GM18507 (cell line): ENCODE measurements at regions not wholly inside any gene's neighbourhood (a gene's known extent, or its start where the extent isn't known, plus 50 kb on each side); places are given as distances from the start of the nearest gene placed in this dataset.
"Not testable (repeated sequence)": the region's sequence is repeated elsewhere in the genome, so short reads cannot be mapped to it uniquely, and the experiment has no call there.

Experiments used
- DNase-seq: peaks from one replicate; pipeline ENCODE4 v3.0.0; 2011; ENCODE audit warnings: low read depth; ENCODE audit not compliant: insufficient read length; ENCODE audit errors: extremely low spot score
- FAIRE-seq: peaks from 2 replicates; lab custom pipeline; 2011; peaks lifted over from hg19 to GRCh38; lab: Jason Lieb, UNC

DNA sequence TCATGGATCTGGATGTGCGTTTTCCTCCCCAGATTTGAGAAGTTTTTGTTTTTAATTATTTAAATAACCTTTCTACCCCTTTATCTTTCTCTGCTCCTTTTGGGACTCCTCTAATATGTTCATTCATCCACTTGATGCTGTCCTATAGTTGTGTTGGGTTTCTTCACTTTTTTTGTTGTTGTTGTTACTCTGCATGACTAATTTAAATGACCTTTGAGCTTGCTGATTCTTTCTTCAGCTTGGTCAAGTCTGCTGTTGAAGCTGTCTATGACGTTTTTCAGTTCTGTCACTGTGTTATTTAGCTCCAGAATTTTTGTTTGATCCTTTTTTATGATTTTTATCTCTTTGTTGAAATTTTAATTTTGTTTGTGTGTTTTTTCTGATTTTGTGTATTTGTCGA lies 463.6 kb upstream of the ALCAM start:
- FAIRE-seq, result no peak
- DNase-seq, result no peak

DNA sequence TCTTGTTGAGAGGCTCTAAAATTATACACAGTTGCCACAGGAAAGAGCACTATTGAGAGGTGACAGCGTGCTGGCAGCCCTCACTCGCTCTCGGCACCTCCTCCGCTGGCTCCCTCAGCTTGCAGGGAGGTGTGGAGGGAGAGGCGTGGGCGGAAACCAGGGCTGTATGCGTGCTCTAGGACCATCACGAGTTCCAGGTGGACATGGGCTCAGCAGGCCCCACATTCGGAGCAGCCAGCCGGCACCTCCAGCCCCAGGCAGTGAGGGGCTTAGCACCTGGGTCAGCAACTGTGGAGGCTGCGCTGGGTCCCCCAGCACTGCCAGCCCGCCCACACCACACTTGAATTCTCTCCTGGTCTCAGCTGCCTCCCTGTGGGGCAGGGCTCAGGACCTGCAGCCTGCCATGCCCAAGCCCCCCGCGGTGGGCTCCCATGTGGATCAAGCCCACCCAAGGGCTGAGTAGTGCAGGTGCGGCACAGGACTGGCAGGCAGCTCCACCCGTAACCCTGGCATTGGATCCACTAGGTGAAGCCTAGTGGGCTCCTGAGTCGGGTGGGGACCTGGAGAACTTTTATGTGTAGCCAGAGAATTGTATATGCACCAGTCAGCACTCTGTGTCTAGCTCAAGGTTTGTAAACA lies 460.6 kb upstream of the ALCAM start:
- no peak for FAIRE-seq
- no peak for DNase-seq

DNA sequence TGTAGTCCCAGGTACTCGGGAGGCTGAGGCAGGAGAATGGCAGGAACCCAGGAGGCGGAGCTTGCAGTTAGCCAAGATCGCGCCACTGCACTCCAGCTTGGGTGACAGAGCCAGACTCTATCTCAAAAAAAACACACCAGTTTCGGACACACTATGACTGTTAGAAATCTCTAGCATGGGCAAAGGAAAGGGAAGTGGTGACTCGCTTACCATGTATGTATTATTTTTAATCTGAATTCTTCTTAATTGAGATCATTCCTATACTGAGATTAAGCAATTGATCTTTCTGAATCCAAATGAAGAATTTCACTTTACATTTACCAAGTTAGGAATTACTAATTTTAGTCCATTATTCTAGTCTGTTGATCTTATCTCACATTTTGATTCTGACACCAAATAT lies 459.2 kb upstream of the ALCAM start:
- FAIRE-seq, result no peak
- DNase-seq, result no peak

DNA sequence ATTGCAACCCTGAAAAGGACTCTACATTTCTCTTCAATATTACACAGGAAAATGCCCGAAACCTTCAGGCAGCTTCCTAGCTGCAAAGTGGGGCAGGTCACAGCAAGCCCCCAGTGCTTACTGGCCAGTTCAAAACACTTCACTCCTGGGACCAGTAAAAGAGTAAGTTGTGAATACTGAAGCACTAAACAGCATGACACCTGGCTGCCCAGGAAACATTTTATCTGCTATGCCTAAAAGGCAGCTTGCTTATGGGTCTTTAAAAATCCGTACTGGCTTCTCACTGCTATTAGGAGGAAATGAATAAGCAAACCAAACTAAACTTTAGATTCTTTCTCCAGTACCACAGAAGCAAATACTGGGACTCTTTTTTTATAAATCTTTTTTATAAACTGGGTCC lies 457.9 kb upstream of the ALCAM start:
- DNase-seq, result no peak
- FAIRE-seq, result no peak

DNA sequence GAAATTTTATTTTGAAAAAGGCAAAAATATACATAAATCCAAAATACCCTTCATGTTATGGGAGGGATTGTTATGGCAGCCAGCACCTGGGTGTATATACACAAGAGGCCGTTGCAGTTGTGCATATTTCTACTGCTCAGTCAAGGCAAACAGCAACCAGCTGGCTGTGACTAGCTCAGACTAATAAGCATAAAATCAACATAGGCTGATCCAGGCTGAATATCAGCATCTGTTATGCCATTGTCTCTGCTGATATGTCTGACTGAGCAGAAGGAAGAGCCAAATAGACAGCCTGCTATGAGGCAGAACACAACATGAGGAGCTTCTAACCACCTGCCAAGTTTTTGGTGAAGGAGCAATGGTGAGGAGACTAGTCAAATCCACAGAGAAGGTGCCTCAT lies 457.5 kb upstream of the ALCAM start:
- DNase-seq, result no peak
- no peak for FAIRE-seq

GRCh38 chr3:104909721-104910120 lies 457.0 kb upstream of the ALCAM start:
- FAIRE-seq (no peak), DNase-seq (no peak)

GRCh38 chr3:104911376-104911775 lies 455.3 kb upstream of the ALCAM start:
- FAIRE-seq, result no peak
- DNase-seq, result no peak

GRCh38 chr3:104916971-104917370 lies 449.7 kb upstream of the ALCAM start:
- FAIRE-seq (no peak), DNase-seq (no peak)

DNA sequence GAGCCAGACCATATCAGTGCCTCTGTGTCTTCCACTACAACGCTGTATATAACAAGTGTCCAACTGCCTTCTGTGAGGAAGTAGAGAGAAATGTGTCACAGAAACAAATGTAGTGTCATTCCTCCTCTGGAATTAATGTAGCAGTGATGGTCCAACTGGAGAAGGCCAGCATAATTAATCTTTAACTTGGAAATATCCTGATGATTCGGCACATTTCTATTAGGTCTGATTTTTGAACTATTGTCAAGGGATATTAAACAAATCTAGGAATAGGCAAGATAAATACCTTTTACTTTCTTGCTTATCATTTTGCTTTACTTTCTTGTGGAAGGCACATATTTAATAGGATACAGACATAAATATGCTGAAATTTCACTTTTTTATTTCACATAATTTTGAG lies 446.2 kb upstream of the ALCAM start:
- DNase-seq (no peak), FAIRE-seq (no peak)

- DNase-seq, result no peak
- FAIRE-seq, result no peak
Measured at GRCh38 chr3:104933972-104934371, 432.7 kb upstream of the ALCAM start.

DNA sequence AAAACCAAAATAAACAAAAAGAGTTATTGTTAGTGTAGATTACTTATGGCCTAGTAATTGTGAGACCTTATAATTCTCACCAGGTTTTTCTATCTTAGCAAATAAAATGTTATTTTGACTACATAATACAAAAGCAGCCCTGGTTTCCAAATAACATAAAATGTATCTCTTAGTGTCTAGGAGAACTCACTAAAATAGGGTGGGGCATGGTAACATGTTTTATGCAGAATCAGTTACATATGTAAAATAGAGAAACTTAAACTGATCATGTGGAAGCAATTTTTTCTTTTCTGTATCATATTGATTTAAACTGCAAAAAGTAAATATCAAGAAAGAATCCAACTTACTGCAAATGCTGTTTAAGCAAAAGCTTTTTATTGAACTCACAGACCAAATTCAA lies 431.1 kb upstream of the ALCAM start:
- FAIRE-seq (no peak), DNase-seq (no peak)

GRCh38 chr3:104939196-104939595 lies 427.5 kb upstream of the ALCAM start:
- FAIRE-seq (no peak), DNase-seq (no peak)

DNA sequence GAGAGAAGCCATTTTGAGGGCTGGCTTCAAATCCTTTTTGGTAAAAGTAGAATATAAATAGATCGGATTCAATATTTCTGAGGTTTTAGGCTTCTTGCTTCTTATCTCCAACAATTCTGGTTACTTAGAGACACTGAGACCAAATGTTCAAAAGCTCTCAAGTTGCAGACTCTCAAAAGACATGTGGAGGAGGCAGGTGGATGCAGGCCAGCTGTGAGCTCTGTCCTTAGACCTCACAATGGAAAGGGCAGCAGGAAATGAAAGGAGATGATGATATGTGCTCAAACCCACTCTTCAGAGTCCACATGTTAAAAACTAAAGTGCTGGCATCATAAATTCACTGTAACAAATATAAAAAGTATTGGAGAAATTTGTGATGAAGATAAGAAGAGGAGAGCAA lies 424.9 kb upstream of the ALCAM start:
- DNase-seq (no peak), FAIRE-seq (no peak)

GRCh38 chr3:104943974-104944373 lies 422.7 kb upstream of the ALCAM start:
- FAIRE-seq (no peak), DNase-seq (no peak)

- DNase-seq (no peak), FAIRE-seq (no peak)
Measured at GRCh38 chr3:104947943-104948342, 418.8 kb upstream of the ALCAM start.

DNA sequence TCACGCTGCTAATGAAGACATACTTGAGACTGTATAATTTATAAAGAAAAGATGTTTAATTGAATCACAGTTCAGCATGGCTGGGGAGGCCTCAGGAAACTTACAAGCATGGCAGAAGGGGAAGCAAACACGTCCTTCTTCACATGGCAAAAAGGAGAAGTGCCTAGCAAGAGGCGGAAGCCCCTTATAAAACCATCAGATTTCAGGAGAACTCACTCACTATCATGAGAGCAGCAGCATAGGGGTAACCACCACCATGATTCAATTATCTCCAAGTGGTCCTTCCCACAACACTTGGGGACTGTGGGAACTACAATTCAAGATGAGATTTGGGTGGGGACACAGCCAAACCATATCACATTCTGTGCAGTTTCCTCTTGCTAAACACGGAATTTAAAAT lies 416.9 kb upstream of the ALCAM start:
- FAIRE-seq, DNase-seq: not testable (repeated sequence)

GRCh38 chr3:104951426-104951825 lies 415.3 kb upstream of the ALCAM start:
- no peak for FAIRE-seq

GRCh38 chr3:104952146-104952972 lies 414.4 kb upstream of the ALCAM start:
- DNase-seq (no peak), FAIRE-seq (no peak)

More at GRCh38 chr3:104951426-104951825, 415.3 kb upstream of the ALCAM start:
- DNase-seq, result no peak

DNA sequence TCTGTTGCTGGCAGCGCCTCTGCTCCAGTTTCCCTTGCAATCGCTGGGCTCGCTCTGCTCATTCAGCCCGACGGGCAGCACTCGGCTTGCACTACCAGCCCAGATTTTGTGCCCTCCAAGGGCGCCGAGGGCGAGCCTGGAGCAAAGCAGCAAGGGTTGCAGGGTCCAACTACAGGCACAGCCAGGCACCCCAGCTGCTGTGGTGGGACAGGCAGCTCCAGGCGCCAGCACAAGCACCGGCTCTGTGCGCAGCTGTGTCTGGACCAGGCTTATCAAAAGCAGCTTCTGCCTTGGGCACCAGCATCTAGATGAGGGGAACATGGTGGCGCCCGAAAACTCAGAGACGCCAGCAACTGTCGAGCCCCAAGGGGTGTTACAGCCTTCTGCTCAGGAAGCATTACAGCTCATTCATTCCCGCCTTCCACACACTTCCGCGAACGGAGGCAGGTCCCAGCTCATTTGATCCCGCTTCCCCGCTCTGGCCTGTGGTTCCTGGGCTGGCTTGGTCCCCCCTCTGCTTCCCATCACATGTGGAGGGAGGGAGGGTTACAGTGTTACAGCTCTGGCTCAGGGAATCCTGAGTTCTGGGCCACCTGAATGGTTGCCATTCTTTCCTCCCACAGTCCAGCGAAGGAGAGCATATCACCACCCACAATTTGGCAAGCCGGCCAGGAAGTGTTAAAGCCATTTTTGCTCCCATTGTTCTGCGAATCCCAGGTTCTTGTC lies 409.9 kb upstream of the ALCAM start:
- DNase-seq (no peak), FAIRE-seq (no peak)

- no peak for DNase-seq
- no peak for FAIRE-seq
Measured at GRCh38 chr3:104960579-104960978, 406.1 kb upstream of the ALCAM start.

DNA sequence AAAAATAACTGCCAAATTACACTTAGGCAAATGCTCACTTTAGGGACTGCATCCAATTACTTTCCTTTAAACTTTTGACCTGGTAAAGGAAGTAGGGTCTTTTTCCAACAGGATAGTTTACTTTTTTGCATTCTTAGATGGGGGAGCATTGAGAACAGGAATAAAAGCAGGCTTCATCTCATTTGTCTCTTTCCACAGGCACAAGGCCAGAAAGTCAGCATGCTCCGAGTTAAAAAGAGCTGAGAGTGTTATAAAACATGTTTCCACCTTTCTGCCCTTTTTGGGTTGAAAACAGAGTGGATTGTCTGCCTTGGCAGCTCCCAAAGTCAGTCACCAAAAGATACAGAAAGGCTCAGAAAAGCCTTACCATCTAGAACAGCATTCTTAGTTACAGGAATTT lies 404.9 kb upstream of the ALCAM start:
- DNase-seq (no peak), FAIRE-seq (no peak)
